ENCODE measurements at regions not wholly inside any gene's neighbourhood (a gene's known extent, or its start where the extent isn't known, plus 50 kb on each side); places are given as distances from the start of the nearest gene placed in this dataset.

DNA sequence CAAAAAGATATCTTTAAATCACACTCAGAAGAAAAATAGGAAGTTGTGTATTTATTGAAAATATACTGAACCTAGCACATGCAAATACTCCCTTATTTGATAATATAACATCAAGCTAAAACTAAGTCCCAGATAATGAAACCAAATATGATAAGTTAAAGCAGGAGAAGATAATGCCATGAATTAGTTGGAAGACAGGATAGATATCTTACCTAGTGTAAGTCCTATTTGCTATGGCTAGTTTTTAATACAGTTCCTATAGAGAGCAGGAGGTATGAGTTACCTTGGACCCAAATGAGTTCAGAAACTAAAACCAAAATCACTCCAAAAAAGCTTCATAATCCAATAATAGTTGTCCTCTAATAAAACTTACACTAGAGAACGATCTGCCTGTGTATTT lies 1407.1 kb upstream of the MIR17HG start:
- DNase-seq (ENCODE audit: low read depth, low spot score) = no peak
- no peak overlapping the region for H3K27ac ChIP-seq (ENCODE audit: low read depth, low read length)
- H3K9me3 ChIP-seq (ENCODE audit: control insufficient read depth, insufficient read depth, low read length) = no peaks in the 10 kb centered on the region
- TF ChIP-seq, protein P1, sequence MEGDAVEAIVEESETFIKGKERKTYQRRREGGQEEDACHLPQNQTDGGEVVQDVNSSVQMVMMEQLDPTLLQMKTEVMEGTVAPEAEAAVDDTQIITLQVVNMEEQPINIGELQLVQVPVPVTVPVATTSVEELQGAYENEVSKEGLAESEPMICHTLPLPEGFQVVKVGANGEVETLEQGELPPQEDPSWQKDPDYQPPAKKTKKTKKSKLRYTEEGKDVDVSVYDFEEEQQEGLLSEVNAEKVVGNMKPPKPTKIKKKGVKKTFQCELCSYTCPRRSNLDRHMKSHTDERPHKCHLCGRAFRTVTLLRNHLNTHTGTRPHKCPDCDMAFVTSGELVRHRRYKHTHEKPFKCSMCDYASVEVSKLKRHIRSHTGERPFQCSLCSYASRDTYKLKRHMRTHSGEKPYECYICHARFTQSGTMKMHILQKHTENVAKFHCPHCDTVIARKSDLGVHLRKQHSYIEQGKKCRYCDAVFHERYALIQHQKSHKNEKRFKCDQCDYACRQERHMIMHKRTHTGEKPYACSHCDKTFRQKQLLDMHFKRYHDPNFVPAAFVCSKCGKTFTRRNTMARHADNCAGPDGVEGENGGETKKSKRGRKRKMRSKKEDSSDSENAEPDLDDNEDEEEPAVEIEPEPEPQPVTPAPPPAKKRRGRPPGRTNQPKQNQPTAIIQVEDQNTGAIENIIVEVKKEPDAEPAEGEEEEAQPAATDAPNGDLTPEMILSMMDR (IDR thresholded peaks at IDR 0.05; ENCODE audit: low read depth, low read length) = no peak
- H3K27me3 ChIP-seq (ENCODE audit: control insufficient read depth, insufficient read depth, low read length) = no peaks in the 10 kb centered on the region
- ChIA-PET POLR2A (no interaction called here), CTCF (no interaction called here)
- no peak overlapping the region for H3K4me3 ChIP-seq (ENCODE audit: low read depth, low read length)

DNA sequence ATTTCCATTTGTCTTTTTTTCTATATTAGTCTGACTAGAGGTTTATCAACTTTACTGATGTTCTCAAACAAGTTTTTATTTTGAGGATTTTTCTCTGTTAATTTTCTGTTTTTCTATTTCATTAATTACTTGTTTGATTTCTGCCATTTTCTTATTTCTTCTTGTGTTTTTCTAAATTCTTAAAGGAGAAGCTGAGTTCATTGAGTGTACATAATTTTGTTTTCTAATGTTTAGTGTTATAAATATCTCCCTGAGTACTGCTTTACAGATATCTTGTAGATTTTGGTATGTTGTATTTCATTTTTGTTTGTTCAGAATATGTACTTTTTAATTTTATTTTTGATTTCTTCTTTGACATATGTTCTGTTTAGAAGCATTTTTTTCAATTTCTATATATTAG lies 1404.3 kb upstream of the MIR17HG start:
- CTCF ChIA-PET = no interaction called here
- no peaks in the 10 kb centered on the region for H3K9me3 ChIP-seq (ENCODE audit: control insufficient read depth, insufficient read depth, low read length)
- H3K4me3 ChIP-seq (ENCODE audit: low read depth, low read length) = no peak overlapping the region
- no peak for DNase-seq (ENCODE audit: low read depth, low spot score)
- TF ChIP-seq, protein P1 (IDR thresholded peaks at IDR 0.05; ENCODE audit: low read depth, low read length) = no peak
- H3K27me3 ChIP-seq (ENCODE audit: control insufficient read depth, insufficient read depth, low read length) = no peaks in the 10 kb centered on the region
- POLR2A ChIA-PET = no interaction called here
- H3K27ac ChIP-seq (ENCODE audit: low read depth, low read length) = no peak overlapping the region

DNA sequence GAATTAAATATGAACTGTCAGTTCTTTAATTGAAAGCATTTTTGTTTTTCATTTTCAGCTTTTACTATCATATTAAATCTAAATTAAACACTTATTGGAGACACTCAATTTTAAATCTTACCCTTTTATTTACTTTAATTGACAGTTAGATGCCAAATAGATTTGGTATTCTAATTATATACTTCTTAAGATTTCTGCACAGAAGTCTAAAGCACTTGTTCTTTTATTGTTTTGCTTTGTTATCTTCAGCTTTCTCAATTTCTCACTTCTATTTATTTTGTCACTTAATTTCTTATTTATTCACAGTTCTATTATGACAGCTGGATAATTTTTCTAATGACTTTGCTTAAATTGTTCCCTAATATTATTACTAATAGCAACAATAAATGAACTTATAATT lies 1397.3 kb upstream of the MIR17HG start:
- no peak for DNase-seq (ENCODE audit: low read depth, low spot score)
- TF ChIP-seq, protein P1 (IDR thresholded peaks at IDR 0.05; ENCODE audit: low read depth, low read length) = no peak
- no peak overlapping the region for H3K4me3 ChIP-seq (ENCODE audit: low read depth, low read length)
- H3K27ac ChIP-seq (ENCODE audit: low read depth, low read length) = no peak overlapping the region
- ChIA-PET POLR2A (no interaction called here), CTCF (no interaction called here)
- H3K27me3 ChIP-seq (ENCODE audit: control insufficient read depth, insufficient read depth, low read length) = no peaks in the 10 kb centered on the region
- H3K9me3 ChIP-seq (ENCODE audit: control insufficient read depth, insufficient read depth, low read length) = no peaks in the 10 kb centered on the region

DNA sequence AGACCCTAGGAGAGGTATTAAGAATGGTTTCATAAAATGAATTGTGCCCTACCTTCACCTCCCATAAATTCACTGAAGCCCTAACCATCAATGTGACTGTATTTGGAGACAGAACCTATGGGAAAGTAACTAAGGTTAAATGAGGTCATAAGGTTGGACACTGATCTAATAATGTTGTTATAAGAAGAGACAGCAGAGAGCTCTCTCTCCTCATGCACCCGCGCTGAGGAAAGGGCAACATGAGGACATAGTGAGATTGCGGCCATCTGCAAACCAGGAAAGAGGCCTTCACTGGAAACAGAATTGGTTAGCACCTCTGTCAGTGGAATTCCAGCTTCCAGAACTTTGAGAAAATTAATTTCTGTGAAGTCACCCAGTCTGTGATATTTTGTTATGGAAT lies 1396.1 kb upstream of the MIR17HG start:
- no peaks in the 10 kb centered on the region for H3K27me3 ChIP-seq (ENCODE audit: control insufficient read depth, insufficient read depth, low read length)
- TF ChIP-seq, protein P1 (IDR thresholded peaks at IDR 0.05; ENCODE audit: low read depth, low read length) = no peak
- POLR2A ChIA-PET = no interaction called here
- CTCF ChIA-PET = no interaction called here
- H3K9me3 ChIP-seq (ENCODE audit: control insufficient read depth, insufficient read depth, low read length) = no peaks in the 10 kb centered on the region
- H3K4me3 ChIP-seq (ENCODE audit: low read depth, low read length) = no peak overlapping the region
- H3K27ac ChIP-seq (ENCODE audit: low read depth, low read length) = no peak overlapping the region
- no peak for DNase-seq (ENCODE audit: low read depth, low spot score)

DNA sequence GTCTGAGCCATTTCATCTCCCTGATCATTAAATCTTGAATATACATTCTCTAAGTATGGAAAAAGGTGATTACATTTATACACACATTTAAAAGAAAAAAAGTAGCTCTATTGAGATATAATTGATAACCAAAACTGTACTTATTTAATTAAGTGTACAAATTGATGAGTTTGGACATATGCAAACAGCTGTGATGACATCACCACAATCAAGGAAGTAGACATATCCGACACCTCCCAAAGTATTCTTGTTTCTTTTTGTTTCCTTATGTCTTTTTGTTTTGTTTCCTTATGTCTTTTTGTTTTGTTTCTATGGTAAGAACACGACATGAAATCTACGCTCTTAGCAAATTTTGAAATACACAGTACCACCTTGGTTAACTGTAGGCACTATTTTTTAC lies 1393.9 kb upstream of the MIR17HG start:
- Histone ChIP-seq H3K9me3 (ENCODE audit: control insufficient read depth, insufficient read depth, low read length) (no peaks in the 10 kb centered on the region), H3K27me3 (ENCODE audit: control insufficient read depth, insufficient read depth, low read length) (no peaks in the 10 kb centered on the region), H3K4me3 (ENCODE audit: low read depth, low read length) (no peak overlapping the region), H3K27ac (ENCODE audit: low read depth, low read length) (no peak overlapping the region)
- no peak for DNase-seq (ENCODE audit: low read depth, low spot score)
- CTCF ChIA-PET = no interaction called here
- POLR2A ChIA-PET = no interaction called here
- TF ChIP-seq, protein P1 (IDR thresholded peaks at IDR 0.05; ENCODE audit: low read depth, low read length) = no peak

Data from AG04450 (cell line).